KOPT-K1 (cell line): ENCODE measurements at regions not wholly inside any gene's neighbourhood (a gene's known extent, or its start where the extent isn't known, plus 50 kb on each side); places are given as distances from the start of the nearest gene placed in this dataset.
"Not testable (repeated sequence)": the region's sequence is repeated elsewhere in the genome, so short reads cannot be mapped to it uniquely, and the experiment has no call there.

ENCODE experiments used
- H3K27ac ChIP-seq: fragments of 200-600 bp; sonication (generic); 2 replicates; pipeline ENCODE4 v1.5.1; 2016; ENCODE audit warnings: antibody characterized with exemption, mild to moderate bottlenecking, low read depth, low read length; ENCODE audit not compliant: poor library complexity, severe bottlenecking
- H3K36me3 ChIP-seq: fragments of 200-600 bp; sonication (generic); 2 replicates; pipeline ENCODE4 v1.5.1; 2017; ENCODE audit warnings: antibody characterized with exemption, mild to moderate bottlenecking, low read length, moderate library complexity; ENCODE audit not compliant: insufficient read depth
- H3K9me3 ChIP-seq: fragments of 200-600 bp; sonication (generic); 2 replicates; pipeline ENCODE4 v1.5.1; 2017; ENCODE audit warnings: antibody characterized with exemption, low read length, mild to moderate bottlenecking; ENCODE audit not compliant: insufficient read depth, poor library complexity, severe bottlenecking

DNA sequence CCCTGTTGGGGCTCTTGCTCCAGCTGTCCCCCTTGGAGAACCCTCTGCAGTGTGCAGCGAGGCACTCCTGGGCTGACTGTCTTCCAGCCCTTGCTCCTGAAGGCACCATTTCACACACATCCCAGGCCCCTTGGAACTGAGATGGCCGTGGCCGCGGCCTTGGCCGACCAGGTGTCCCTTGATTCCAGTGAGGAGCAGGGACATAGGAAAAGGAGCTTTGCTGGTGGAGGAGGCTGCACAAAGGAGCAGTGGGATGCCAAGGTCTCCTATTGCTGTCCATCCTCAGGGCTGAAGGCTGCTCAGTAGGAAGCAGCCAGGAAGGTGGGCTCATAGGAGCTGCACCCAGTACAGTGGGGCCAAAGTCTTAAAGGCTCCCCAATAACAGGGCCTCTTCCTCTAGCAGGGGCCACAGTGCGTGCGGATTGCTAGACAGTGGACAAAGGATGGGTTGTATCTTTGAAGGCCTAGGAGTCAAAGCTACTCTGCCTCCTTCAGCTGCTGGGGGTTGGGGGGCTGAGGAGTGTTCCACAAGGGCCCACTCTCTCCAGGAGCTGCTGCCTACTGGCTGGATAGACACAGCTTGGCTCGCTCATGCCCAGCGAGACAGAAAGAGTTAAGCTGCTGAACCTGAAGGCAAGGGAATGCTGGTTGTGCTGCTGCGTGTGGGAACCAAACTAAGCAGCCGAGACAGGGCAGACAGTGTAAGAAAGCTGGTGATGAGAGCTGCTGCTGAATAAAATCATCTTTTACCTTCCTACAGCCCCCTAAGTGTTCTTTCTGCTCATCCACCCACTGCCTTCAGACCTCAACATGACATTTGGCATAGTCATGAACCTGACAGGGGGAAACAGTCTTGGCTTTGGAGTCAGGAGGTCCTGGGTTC, 891.9 kb upstream of the ZNF722 start:
- Histone ChIP-seq H3K27ac (no peak overlapping the region), H3K36me3 (no peaks in the 10 kb centered on the region), H3K9me3 (peaks cover 31% of the 10 kb centered on the region)

DNA sequence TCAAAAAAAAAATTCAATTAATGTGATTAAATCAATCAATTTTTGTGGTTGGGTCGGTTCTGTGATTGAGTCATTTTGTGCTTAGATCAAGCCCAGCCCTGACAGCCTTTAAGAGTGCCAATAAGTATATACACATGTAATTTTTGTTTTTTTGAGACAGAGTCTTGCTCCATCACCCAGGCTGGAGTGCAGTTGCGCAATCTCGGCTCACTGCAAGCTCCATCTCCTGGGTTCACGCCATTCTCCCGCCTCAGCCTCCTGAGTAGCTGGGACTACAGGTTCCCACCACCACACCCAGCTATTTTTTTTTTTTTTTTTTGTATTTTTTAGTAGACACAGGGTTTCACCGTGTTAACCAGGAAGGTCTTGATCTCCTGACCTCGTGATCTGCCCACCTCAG, 887.1 kb upstream of the ZNF722 start:
- peaks cover 30% of the 10 kb centered on the region for H3K9me3 ChIP-seq
- H3K27ac ChIP-seq, H3K36me3 ChIP-seq: not testable (repeated sequence)

GRCh38 chr7:63112764-63113712, 885.6 kb upstream of the ZNF722 start:
- H3K27ac ChIP-seq: no peak overlapping the region
- H3K36me3 ChIP-seq: no peaks in the 10 kb centered on the region
- H3K9me3 ChIP-seq: peaks cover 21% of the 10 kb centered on the region

DNA sequence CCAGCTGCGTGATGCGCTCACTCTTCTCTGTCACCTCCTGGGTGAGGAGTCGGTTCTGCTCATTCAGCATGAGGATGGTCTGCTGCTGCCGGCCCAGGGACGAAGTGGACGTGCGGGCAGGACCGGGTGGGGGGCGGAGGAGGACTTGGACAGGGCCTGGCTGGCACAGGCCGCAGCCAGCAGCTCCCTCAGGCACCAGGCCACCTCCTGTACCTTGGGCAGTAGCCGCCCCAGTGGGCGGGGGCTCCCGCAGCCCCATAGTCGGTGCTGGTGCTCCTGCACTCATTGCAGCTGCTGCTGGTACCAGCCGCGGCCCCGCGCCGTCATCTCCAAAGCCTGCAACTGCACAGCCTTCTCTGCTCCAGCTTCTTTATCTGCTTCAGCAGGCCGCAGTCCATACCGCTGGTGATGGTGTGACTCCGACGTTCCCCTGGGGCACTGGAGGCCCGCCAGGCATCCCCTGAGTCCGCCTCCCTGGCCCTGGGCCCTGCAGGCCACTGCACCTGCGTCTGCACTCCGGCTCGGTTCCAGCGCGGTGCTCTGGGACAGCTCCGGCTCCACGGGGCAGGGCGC, 884.9 kb upstream of the ZNF722 start:
- no peak overlapping the region for H3K27ac ChIP-seq
- H3K36me3 ChIP-seq: no peaks in the 10 kb centered on the region
- H3K9me3 ChIP-seq: peaks cover 21% of the 10 kb centered on the region

DNA sequence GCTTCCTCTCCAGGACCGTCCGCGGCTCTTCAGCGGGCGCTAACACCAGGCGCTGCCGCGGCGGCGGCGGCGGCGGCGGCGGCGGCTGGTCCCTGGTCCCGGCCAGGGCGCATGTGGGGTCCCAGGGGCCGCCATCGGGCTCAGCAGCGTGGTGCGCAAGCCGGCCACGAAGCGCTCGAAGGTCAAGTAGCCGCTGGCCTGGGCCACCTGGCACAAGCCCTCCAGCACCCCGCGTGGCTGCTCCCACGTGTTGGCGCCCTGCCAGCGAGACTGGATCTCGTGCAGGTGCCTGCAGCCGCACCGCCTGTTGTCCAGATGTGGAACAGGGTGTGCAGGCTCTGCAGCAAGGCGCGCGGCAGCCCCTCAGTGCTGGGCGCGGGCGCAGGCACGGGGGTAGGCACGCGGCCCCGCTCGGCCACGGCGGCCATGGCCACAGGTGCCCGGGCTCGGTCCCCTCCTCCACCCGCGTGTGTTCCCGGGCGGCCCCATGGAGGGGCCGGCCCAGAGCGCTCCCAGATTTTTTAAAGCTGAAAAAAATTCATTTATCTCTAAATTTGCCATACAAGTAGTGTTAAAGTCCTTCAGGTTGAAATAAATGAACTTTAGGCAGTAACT, 884.2 kb upstream of the ZNF722 start:
- H3K9me3 ChIP-seq: peaks cover 21% of the 10 kb centered on the region
- H3K27ac ChIP-seq: no peak overlapping the region

More for the DNA sequence above, 884.2 kb upstream of the ZNF722 start:
- no peaks in the 10 kb centered on the region for H3K36me3 ChIP-seq
